Upper lobe of left lung (tissue), 4 donors: ENCODE measurements at regions not wholly inside any gene's neighbourhood (a gene's known extent, or its start where the extent isn't known, plus 50 kb on each side); places are given as distances from the start of the nearest gene placed in this dataset.
"Not testable (repeated sequence)": the region's sequence is repeated elsewhere in the genome, so short reads cannot be mapped to it uniquely, and the experiment has no call there.

ENCODE experiments used
- CTCF ChIP-seq, 6 experiments: fragments of 450-650 bp in 4 of 6; fragments of 200-600 bp in 2 of 6; sonication (generic) in 2 of 6; IDR thresholded peaks; one replicate each; pipeline ENCODE4 v1.5.1; 2016 to 2019; ENCODE audit warnings: antibody characterized with exemption in 6 of 6
- EP300 ChIP-seq, 4 donors: sonication (generic); formaldehyde crosslinking; IDR thresholded peaks; one replicate each; pipeline ENCODE4 v1.5.1; 2017; ENCODE audit warnings: antibody characterized with exemption in 4 of 4, control low read depth in 2 of 4

- TF ChIP-seq CTCF, EP300 (IDR thresholded peaks at IDR 0.05): not testable (repeated sequence)
Measured at GRCh38 chr6:6745637-6746332, 157.3 kb downstream of the LY86 start.
